ENCODE measurements at regions not wholly inside any gene's neighbourhood (a gene's known extent, or its start where the extent isn't known, plus 50 kb on each side); places are given as distances from the start of the nearest gene placed in this dataset.

- TF ChIP-seq ID3 (CRISPR knock-in tag; IDR thresholded peaks at IDR 0.05) (no peak), ID3 (tag; IDR thresholded peaks at IDR 0.05) (no peak), ESRRA (IDR thresholded peaks at IDR 0.05; ENCODE audit: borderline replicate concordance, low read depth) (no peak)
Measured at GRCh38 chr9:99491408-99492158, 269.5 kb downstream of the SEC61B start (continued).

GRCh38 chr9:99497641-99498040 lies 275.6 kb downstream of the SEC61B start:
- no peak overlapping the region for H3K4me2 ChIP-seq (ENCODE audit: insufficient read depth, low read length)
- WGBS (ENCODE audit: insufficient coverage, low coverage, missing lambda C conversion rate) = 0% methylated on average over 2 of the region's 2 CpGs
- H2AFZ ChIP-seq (ENCODE audit: low read depth, low read length) = no peak overlapping the region
- in situ Hi-C loops (cut with MboI) (no loop called here), intact Hi-C loops (cut with micrococcal nuclease) (no loop called here)
- DNase-seq (ENCODE audit: extremely low read depth in 1 of 4, low spot score in 3 of 4) = no peak
- H3K36me3 ChIP-seq (ENCODE audit: control insufficient read depth, insufficient read depth, low read length) = no peaks in the 10 kb centered on the region
- H3K9ac ChIP-seq (ENCODE audit: insufficient read depth in 1 of 2, low read depth in 2 of 2, low read length in 2 of 2) = no peak overlapping the region
- no peaks in the 10 kb centered on the region for H4K20me1 ChIP-seq (replicated peaks; ENCODE audit: control insufficient read depth, insufficient read depth, low read length)
- no peak for FAIRE-seq
- H3K9me3 ChIP-seq (replicated peaks; ENCODE audit: control insufficient read depth, insufficient read depth, low read depth, low read length) = no peaks in the 10 kb centered on the region
- H3K79me2 ChIP-seq (ENCODE audit: control insufficient read depth, insufficient read depth, low read length) = no peaks in the 10 kb centered on the region
- no peak overlapping the region for H3K27ac ChIP-seq (ENCODE audit: extremely low read depth, low read depth, low read length)
- H3K4me1 ChIP-seq (replicated peaks in 1 of 2; ENCODE audit: control insufficient read depth in 2 of 2, insufficient read depth in 2 of 2, low read length in 2 of 2) = no peaks in the 10 kb centered on the region; a peak in 1 of 5 replicates
- no peaks in the 10 kb centered on the region for H3K9me1 ChIP-seq (ENCODE audit: control insufficient read depth, insufficient read depth, low read length)
- H3K4me3 ChIP-seq = no peak overlapping the region
- POLR2A ChIA-PET = interaction anchor here (0.7 to 1.1 kb wide), 2 partner anchors 9 to 263 kb away, joined by 3 to 4 read pairs; no protein-coding TSS in a partner anchor
- no peaks in the 10 kb centered on the region for H3K27me3 ChIP-seq (ENCODE audit: control insufficient read depth in 2 of 2, insufficient read depth in 2 of 2, low read length in 2 of 2)
- TF ChIP-seq TRIM28 (IDR thresholded peaks at IDR 0.05) (no peak), MTA3 (IDR thresholded peaks at IDR 0.05; ENCODE audit: borderline replicate concordance) (no peak)
- no TSS peak for BruUV-seq (replicated peaks)
- no peak for ATAC-seq
- CTCF ChIA-PET (ENCODE audit: low intra/inter-chr PET ratio) = no interaction called here
